Panc1 (cell line): ENCODE measurements at regions not wholly inside any gene's neighbourhood (a gene's known extent, or its start where the extent isn't known, plus 50 kb on each side); places are given as distances from the start of the nearest gene placed in this dataset.

Experiments used
- ATAC-seq: fragments of 200-7000 bp; cut with Tn5 transposase; 2 replicates; pipeline ENCODE4 v1.9.1; 2020; ENCODE audit warnings: mild to moderate bottlenecking, moderate library complexity
- BruUV-seq: library from RNA; stranded (reverse); fragments of 400-500 nt; replicated peaks from 2 replicates; lab custom pipeline; 2021; lab: Mats Ljungman, UMichigan
- CTCF ChIA-PET: fragments of 300-600 bp; sonication (Branson Sonifier 250); formaldehyde crosslinking; loops from one replicate; lab custom pipeline; 2022; ENCODE audit warnings: antibody characterized with exemption; lab: Charles Lee
- POLR2A ChIA-PET: fragments of 300-600 bp; sonication (Branson Sonifier 250); formaldehyde crosslinking; loops from one replicate; lab custom pipeline; 2022; ENCODE audit warnings: antibody characterized with exemption; lab: Charles Lee
- DNase-seq: peaks from one replicate; pipeline ENCODE4 v3.0.0-alpha.2; 2010; ENCODE audit warnings: low read depth, low spot score
- H3K27ac ChIP-seq: 2 replicates; pipeline ENCODE4 v1.5.1; 2011; ENCODE audit warnings: mild to moderate bottlenecking, low read length, inconsistent platforms
- H3K27me3 ChIP-seq: fragments of 200-500 bp; sonication (Bioruptor generic); 2 replicates; pipeline ENCODE4 v1.6.0; 2014; ENCODE audit warnings: low read length, inconsistent platforms; ENCODE audit not compliant: control insufficient read depth, insufficient read depth
- H3K36me3 ChIP-seq: fragments of 200-500 bp; sonication (Bioruptor generic); 2 replicates; pipeline ENCODE4 v1.5.1; 2014; ENCODE audit warnings: inconsistent platforms, mild to moderate bottlenecking, low read length, moderate library complexity; ENCODE audit not compliant: control insufficient read depth, insufficient read depth
- H3K4me1 ChIP-seq: 2 replicates; pipeline ENCODE4 v1.5.1; 2011; ENCODE audit warnings: inconsistent platforms, mild to moderate bottlenecking, low read length, moderate library complexity; ENCODE audit not compliant: control insufficient read depth, insufficient read depth
- H3K4me3 ChIP-seq, 2 experiments: 2 replicates each; pipeline ENCODE4 v1.5.1; 2011 to 2012; ENCODE audit warnings: low read depth in 2 of 2, low read length in 2 of 2, mild to moderate bottlenecking in 2 of 2, inconsistent platforms in 1 of 2, moderate library complexity in 1 of 2
- H3K9me3 ChIP-seq: fragments of 200-500 bp; sonication (Bioruptor generic); 2 replicates; pipeline ENCODE4 v1.5.1; 2014; ENCODE audit warnings: low read depth, mild to moderate bottlenecking, inconsistent platforms, low read length, moderate library complexity; ENCODE audit not compliant: control insufficient read depth, insufficient read depth
- POLR2AphosphoS5 ChIP-seq: IDR thresholded peaks from 2 replicates; pipeline ENCODE4 v1.6.1; 2012; ENCODE audit warnings: mild to moderate bottlenecking, low read depth, low read length, moderate library complexity
- SIN3A ChIP-seq: IDR thresholded peaks from 2 replicates; pipeline ENCODE4 v1.6.1; 2012; ENCODE audit warnings: low read depth, mild to moderate bottlenecking, low read length, moderate library complexity, borderline replicate concordance; ENCODE audit not compliant: insufficient read depth
- TCF7L2 ChIP-seq: IDR thresholded peaks from 2 replicates; pipeline ENCODE4 v1.6.1; 2011; ENCODE audit warnings: mild to moderate bottlenecking, low read depth, low read length, inconsistent platforms
- in situ Hi-C: cut with HindIII; loops from 2 replicates; pipeline ENCODE4 v1.10.0; 2016; ENCODE audit warnings: low sequenced_read_pairs, low pct_unique_long_range_greater_than_20kb
- intact Hi-C: fragments of 100-400 bp; cut with micrococcal nuclease; formaldehyde crosslinking; loops from one replicate; pipeline ENCODE4 v1.10.0; 2022; ENCODE audit not compliant: unreplicated experiment
- TF ChIP-seq, protein P1 (sequence below), 2 experiments: IDR thresholded peaks; 2 replicates each; pipeline ENCODE4 v1.6.1; 2011 to 2012; ENCODE audit warnings: low read depth in 2 of 2, control low read depth in 1 of 2, low read length in 1 of 2, mild to moderate bottlenecking in 1 of 2, moderate library complexity in 1 of 2; ENCODE audit not compliant: insufficient read depth in 1 of 2
- TF ChIP-seq, protein P2 (sequence below): fragments of 450-650 bp; IDR thresholded peaks from 2 replicates; pipeline ENCODE4 v1.5.1; 2017; ENCODE audit warnings: mild to moderate bottlenecking

- ATAC-seq, result no peak
- in situ Hi-C loops, result no loop called here
- Histone ChIP-seq H3K27ac (no peak overlapping the region), H3K4me1 (no peaks in the 10 kb centered on the region), H3K36me3 (no peaks in the 10 kb centered on the region), H3K9me3 (no peaks in the 10 kb centered on the region; the same call in 1 of the 2 replicates), H3K27me3 (no peaks in the 10 kb centered on the region), H3K4me3 (no peak overlapping the region)
- CTCF ChIA-PET, result no interaction called here
- intact Hi-C loops, result no loop called here
- BruUV-seq, result no TSS peak
- POLR2A ChIA-PET, result no interaction called here
- no peak for DNase-seq
- no peak for TF ChIP-seq SIN3A
- TF ChIP-seq, protein P1, sequence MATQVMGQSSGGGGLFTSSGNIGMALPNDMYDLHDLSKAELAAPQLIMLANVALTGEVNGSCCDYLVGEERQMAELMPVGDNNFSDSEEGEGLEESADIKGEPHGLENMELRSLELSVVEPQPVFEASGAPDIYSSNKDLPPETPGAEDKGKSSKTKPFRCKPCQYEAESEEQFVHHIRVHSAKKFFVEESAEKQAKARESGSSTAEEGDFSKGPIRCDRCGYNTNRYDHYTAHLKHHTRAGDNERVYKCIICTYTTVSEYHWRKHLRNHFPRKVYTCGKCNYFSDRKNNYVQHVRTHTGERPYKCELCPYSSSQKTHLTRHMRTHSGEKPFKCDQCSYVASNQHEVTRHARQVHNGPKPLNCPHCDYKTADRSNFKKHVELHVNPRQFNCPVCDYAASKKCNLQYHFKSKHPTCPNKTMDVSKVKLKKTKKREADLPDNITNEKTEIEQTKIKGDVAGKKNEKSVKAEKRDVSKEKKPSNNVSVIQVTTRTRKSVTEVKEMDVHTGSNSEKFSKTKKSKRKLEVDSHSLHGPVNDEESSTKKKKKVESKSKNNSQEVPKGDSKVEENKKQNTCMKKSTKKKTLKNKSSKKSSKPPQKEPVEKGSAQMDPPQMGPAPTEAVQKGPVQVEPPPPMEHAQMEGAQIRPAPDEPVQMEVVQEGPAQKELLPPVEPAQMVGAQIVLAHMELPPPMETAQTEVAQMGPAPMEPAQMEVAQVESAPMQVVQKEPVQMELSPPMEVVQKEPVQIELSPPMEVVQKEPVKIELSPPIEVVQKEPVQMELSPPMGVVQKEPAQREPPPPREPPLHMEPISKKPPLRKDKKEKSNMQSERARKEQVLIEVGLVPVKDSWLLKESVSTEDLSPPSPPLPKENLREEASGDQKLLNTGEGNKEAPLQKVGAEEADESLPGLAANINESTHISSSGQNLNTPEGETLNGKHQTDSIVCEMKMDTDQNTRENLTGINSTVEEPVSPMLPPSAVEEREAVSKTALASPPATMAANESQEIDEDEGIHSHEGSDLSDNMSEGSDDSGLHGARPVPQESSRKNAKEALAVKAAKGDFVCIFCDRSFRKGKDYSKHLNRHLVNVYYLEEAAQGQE (IDR thresholded peaks at IDR 0.05; ENCODE audit: insufficient read depth in 1 of 2, low read depth in 2 of 2, low read length in 1 of 2), result no peak
- TF ChIP-seq, protein P2, sequence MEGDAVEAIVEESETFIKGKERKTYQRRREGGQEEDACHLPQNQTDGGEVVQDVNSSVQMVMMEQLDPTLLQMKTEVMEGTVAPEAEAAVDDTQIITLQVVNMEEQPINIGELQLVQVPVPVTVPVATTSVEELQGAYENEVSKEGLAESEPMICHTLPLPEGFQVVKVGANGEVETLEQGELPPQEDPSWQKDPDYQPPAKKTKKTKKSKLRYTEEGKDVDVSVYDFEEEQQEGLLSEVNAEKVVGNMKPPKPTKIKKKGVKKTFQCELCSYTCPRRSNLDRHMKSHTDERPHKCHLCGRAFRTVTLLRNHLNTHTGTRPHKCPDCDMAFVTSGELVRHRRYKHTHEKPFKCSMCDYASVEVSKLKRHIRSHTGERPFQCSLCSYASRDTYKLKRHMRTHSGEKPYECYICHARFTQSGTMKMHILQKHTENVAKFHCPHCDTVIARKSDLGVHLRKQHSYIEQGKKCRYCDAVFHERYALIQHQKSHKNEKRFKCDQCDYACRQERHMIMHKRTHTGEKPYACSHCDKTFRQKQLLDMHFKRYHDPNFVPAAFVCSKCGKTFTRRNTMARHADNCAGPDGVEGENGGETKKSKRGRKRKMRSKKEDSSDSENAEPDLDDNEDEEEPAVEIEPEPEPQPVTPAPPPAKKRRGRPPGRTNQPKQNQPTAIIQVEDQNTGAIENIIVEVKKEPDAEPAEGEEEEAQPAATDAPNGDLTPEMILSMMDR, result no peak
- TF ChIP-seq TCF7L2, result no peak
- TF ChIP-seq POLR2AphosphoS5, result no peak
Measured at GRCh38 chr12:114926341-114926740, 242.4 kb upstream of the TBX3 start.

GRCh38 chr12:114924946-114925475, 241.0 kb upstream of the TBX3 start:
- DNase-seq (no peak), ATAC-seq (no peak)
- no peak for TF ChIP-seq TCF7L2
- TF ChIP-seq SIN3A, result no peak
- TF ChIP-seq, protein P2, result no peak
- TF ChIP-seq POLR2AphosphoS5, result no peak
- TF ChIP-seq, protein P1 (IDR thresholded peaks at IDR 0.05; ENCODE audit: insufficient read depth in 1 of 2, low read depth in 2 of 2, low read length in 1 of 2), result no peak
- BruUV-seq, result no TSS peak
- intact Hi-C loops (no loop called here), in situ Hi-C loops (no loop called here)
- Histone ChIP-seq H3K9me3 (no peaks in the 10 kb centered on the region), H3K36me3 (no peaks in the 10 kb centered on the region), H3K27ac (no peak overlapping the region), H3K27me3 (no peaks in the 10 kb centered on the region), H3K4me3 (no peak overlapping the region), H3K4me1 (no peaks in the 10 kb centered on the region)
- CTCF ChIA-PET, result no interaction called here
- POLR2A ChIA-PET, result no interaction called here
